ENCODE measurements at regions not wholly inside any gene's neighbourhood (a gene's known extent, or its start where the extent isn't known, plus 50 kb on each side); places are given as distances from the start of the nearest gene placed in this dataset.

GRCh38 chr21:14753069-14753465 lies 207.0 kb upstream of the SAMSN1 start:
- TF ChIP-seq CTCF (IDR thresholded peaks at IDR 0.05) (no peak), POLR2AphosphoS5 (IDR thresholded peaks at IDR 0.05) (no peak), POLR2A (IDR thresholded peaks at IDR 0.05) (no peak)
